IMR-90 (cell line): ENCODE measurements at regions not wholly inside any gene's neighbourhood (a gene's known extent, or its start where the extent isn't known, plus 50 kb on each side); places are given as distances from the start of the nearest gene placed in this dataset.

Experiments
- ATAC-seq: fragments of 200-7000 bp; cut with Tn5 transposase; 2 replicates; pipeline ENCODE4 v1.9.1; 2020; ENCODE audit warnings: low read depth, mild to moderate bottlenecking, moderate library complexity
- BruUV-seq: library from RNA; stranded (reverse); fragments of 400-500 nt; replicated peaks from 2 replicates; lab custom pipeline; 2021; lab: Mats Ljungman, UMichigan
- CTCF ChIA-PET: fragments of 300-600 bp; formaldehyde crosslinking; extraction: SDS; loops from one replicate; lab custom pipeline; 2021; ENCODE audit warnings: antibody characterized with exemption; lab: Yijun Ruan, JAX
- POLR2A ChIA-PET: fragments of 300-600 bp; sonication (Branson Sonifier 250); formaldehyde crosslinking; loops from one replicate; lab custom pipeline; 2022; ENCODE audit warnings: antibody characterized with exemption; ENCODE audit not compliant: unreplicated experiment; lab: Charles Lee
- DNase-seq: peaks from one replicate; pipeline ENCODE4 v3.0.0; 2013
- H2AFZ ChIP-seq: replicated peaks from 2 replicates; pipeline ENCODE3; 2013; ENCODE audit warnings: low read length, mild to moderate bottlenecking; ENCODE audit not compliant: poor library complexity
- H2AK5ac ChIP-seq: 2 replicates; pipeline ENCODE4 v1.6.1; 2013; ENCODE audit warnings: low read depth, low read length, inconsistent platforms
- H2AK9ac ChIP-seq: replicated peaks from 2 replicates; pipeline ENCODE3; 2013; ENCODE audit warnings: mild to moderate bottlenecking, low read depth, low read length, moderate library complexity; ENCODE audit not compliant: poor library complexity
- H2BK120ac ChIP-seq: 2 replicates; pipeline ENCODE4 v1.6.1; 2013; ENCODE audit warnings: low read depth, low read length, inconsistent platforms
- H2BK15ac ChIP-seq: 3 replicates; pipeline ENCODE4 v1.6.1; 2013; ENCODE audit warnings: low read depth, low read length, inconsistent platforms
- H2BK20ac ChIP-seq: 2 replicates; pipeline ENCODE4 v1.6.1; 2013; ENCODE audit warnings: low read depth, mild to moderate bottlenecking, inconsistent platforms, low read length, moderate library complexity
- H2BK5ac ChIP-seq: 2 replicates; pipeline ENCODE4 v1.6.1; 2013; ENCODE audit warnings: mild to moderate bottlenecking, low read depth, low read length, inconsistent platforms; ENCODE audit not compliant: poor library complexity, severe bottlenecking
- H3K14ac ChIP-seq: replicated peaks from 2 replicates; pipeline ENCODE4 v1.6.1; 2013; ENCODE audit warnings: low read depth, low read length, inconsistent platforms
- H3K18ac ChIP-seq: 2 replicates; pipeline ENCODE4 v1.6.1; 2013; ENCODE audit warnings: low read depth, low read length, control low read depth
- H3K23ac ChIP-seq: 2 replicates; pipeline ENCODE4 v1.6.1; 2013; ENCODE audit warnings: low read depth, low read length, inconsistent platforms
- H3K27ac ChIP-seq: 2 replicates; pipeline ENCODE4 v1.5.1; 2013; ENCODE audit warnings: mild to moderate bottlenecking, control low read depth, low read length; ENCODE audit not compliant: insufficient read depth
- H3K27me3 ChIP-seq: 2 replicates; pipeline ENCODE4 v1.6.1; 2013; ENCODE audit warnings: low read length; ENCODE audit not compliant: control insufficient read depth, insufficient read depth
- H3K36me3 ChIP-seq: 2 replicates; pipeline ENCODE4 v1.6.1; 2013; ENCODE audit warnings: low read length, mixed read lengths; ENCODE audit not compliant: control insufficient read depth, insufficient read depth
- H3K4ac ChIP-seq: 2 replicates; pipeline ENCODE4 v1.6.1; 2013; ENCODE audit warnings: low read depth, low read length, inconsistent platforms
- H3K4me1 ChIP-seq: 2 replicates; pipeline ENCODE4 v1.6.1; 2013; ENCODE audit warnings: low read length, mixed read lengths; ENCODE audit not compliant: control insufficient read depth, insufficient read depth
- H3K4me2 ChIP-seq: 2 replicates; pipeline ENCODE4 v1.6.1; 2013; ENCODE audit warnings: low read depth, mild to moderate bottlenecking, control low read depth, low read length, moderate library complexity
- H3K4me3 ChIP-seq: 2 replicates; pipeline ENCODE4 v1.5.1; 2013; ENCODE audit warnings: low read depth, mild to moderate bottlenecking, control low read depth, low read length, moderate library complexity; ENCODE audit not compliant: insufficient read depth
- H3K56ac ChIP-seq: 2 replicates; pipeline ENCODE4 v1.6.1; 2013; ENCODE audit warnings: low read length, inconsistent platforms; ENCODE audit not compliant: insufficient read depth; ENCODE audit errors: extremely low read depth
- H3K79me1 ChIP-seq, 2 experiments: 2 replicates each; pipeline ENCODE4 v1.6.1; 2013; ENCODE audit warnings: low read length in 2 of 2, inconsistent platforms in 1 of 2, low read depth in 1 of 2
- H3K9ac ChIP-seq: 2 replicates; pipeline ENCODE4 v1.6.1; 2013; ENCODE audit warnings: low read depth, low read length, control low read depth
- H3K9me1 ChIP-seq: 2 replicates; pipeline ENCODE4 v1.6.1; 2013; ENCODE audit warnings: low read length, inconsistent platforms; ENCODE audit not compliant: insufficient read depth
- H3K9me3 ChIP-seq: 2 replicates; pipeline ENCODE4 v1.6.1; 2013; ENCODE audit warnings: low read length; ENCODE audit not compliant: control insufficient read depth, insufficient read depth
- H4K20me1 ChIP-seq: 2 replicates; pipeline ENCODE4 v1.6.1; 2013; ENCODE audit warnings: low read length, inconsistent platforms; ENCODE audit not compliant: insufficient read depth
- H4K5ac ChIP-seq: 2 replicates; pipeline ENCODE4 v1.6.1; 2013; ENCODE audit warnings: mild to moderate bottlenecking, low read depth, low read length, control low read depth
- H4K8ac ChIP-seq, 2 experiments: 2 replicates each; pipeline ENCODE4 v1.6.1; 2013; ENCODE audit warnings: low read depth in 2 of 2, low read length in 2 of 2, control low read depth in 1 of 2, inconsistent platforms in 1 of 2
- H4K91ac ChIP-seq: 2 replicates; pipeline ENCODE4 v1.6.1; 2013; ENCODE audit warnings: low read depth, low read length, inconsistent platforms; ENCODE audit not compliant: insufficient read depth
- BHLHE40 ChIP-seq: fragments of 150-350 bp; IDR thresholded peaks from 2 replicates; pipeline ENCODE4 v1.6.1; 2016; ENCODE audit warnings: mild to moderate bottlenecking, low read depth, low read length
- NFE2L2 ChIP-seq: fragments of 150-350 bp; IDR thresholded peaks from 2 replicates; pipeline ENCODE4 v1.6.1; 2016; ENCODE audit warnings: low read depth, mild to moderate bottlenecking, low read length
- SMC3 ChIP-seq: fragments of 150-350 bp; IDR thresholded peaks from 2 replicates; pipeline ENCODE4 v1.6.1; 2016; ENCODE audit warnings: low read depth, mild to moderate bottlenecking, antibody characterized with exemption, low read length, moderate library complexity
- WGBS, 2 experiments: methylation state at CpG; one replicate each; pipeline versions ENCODE4 v1.1.5 to v1.1.7; 2013; ENCODE audit warnings: missing lambda C conversion rate in 2 of 2; ENCODE audit not compliant: insufficient read length in 1 of 2; ENCODE audit errors: extremely low coverage in 2 of 2; 5-methylcytosine and 5-hydroxymethylcytosine counted together
- dilution Hi-C: fragments of 300-500 bp; cut with HindIII; formaldehyde crosslinking; loops from one replicate; pipeline ENCODE4 v1.14.3; 2018; ENCODE audit warnings: low sequenced_read_pairs; ENCODE audit not compliant: unreplicated experiment
- in situ Hi-C: fragments of 300-500 bp; cut with MboI; formaldehyde crosslinking; loops from 3 replicates; pipeline ENCODE4 v1.14.3; 2019; ENCODE audit warnings: low sequenced_read_pairs, inconsistent platforms, mixed read lengths
- intact Hi-C: fragments of 100-400 bp; cut with micrococcal nuclease; formaldehyde crosslinking; loops from 2 replicates; pipeline ENCODE4 v1.10.0; 2022

DNA sequence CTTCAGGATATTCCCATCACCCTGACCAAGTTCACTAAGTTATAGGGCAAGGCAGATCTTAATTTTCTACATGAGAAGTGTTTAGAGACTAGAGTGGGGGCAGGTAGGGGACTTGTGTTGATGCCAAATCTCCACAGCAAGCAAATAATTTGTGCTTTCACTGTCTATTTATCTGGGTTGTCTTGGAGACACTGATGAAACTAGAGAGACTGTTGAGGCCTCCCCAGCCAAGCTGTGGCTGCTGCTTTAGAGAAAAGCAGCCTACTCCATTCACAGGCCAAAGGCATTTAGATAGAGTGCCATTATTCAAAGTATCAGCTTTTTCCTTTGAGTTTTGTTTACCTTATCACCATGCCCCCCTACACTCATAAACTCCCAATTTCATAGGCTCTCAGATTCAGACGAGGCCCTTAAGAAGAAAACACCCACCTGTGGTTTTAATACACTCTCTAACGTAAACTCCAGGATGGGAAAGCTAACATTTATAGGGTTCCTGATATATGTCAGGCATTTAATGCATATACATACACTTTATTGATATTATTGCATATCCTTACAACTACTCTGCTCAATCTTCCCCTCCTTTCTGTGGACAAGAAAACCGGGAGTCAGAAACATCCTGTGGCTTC is 130.4 kb upstream of the FOXB1 start:
- CTCF ChIA-PET = no interaction called here
- no peaks in the 10 kb centered on the region for H3K4me1 ChIP-seq
- no peak overlapping the region for H3K18ac ChIP-seq
- no peak overlapping the region for H3K56ac ChIP-seq
- ATAC-seq = no peak
- H2BK5ac ChIP-seq = no peak overlapping the region
- no peaks in the 10 kb centered on the region for H4K20me1 ChIP-seq
- no peak overlapping the region for H4K8ac ChIP-seq
- H2BK20ac ChIP-seq = no peak overlapping the region
- no peaks in the 10 kb centered on the region for H3K9me1 ChIP-seq
- no peak overlapping the region for H3K4me3 ChIP-seq
- H2BK120ac ChIP-seq = no peak overlapping the region
- in situ Hi-C loops = no loop called here
- no TSS peak for BruUV-seq
- H4K5ac ChIP-seq = no peak overlapping the region
- dilution Hi-C loops = no loop called here
- H3K27ac ChIP-seq = no peak overlapping the region
- WGBS, 2 experiments = no CpG with 5 or more reads among the region's 3 CpGs
- no peak overlapping the region for H2AK9ac ChIP-seq
- H3K9ac ChIP-seq = no peak overlapping the region
- H3K9me3 ChIP-seq = no peaks in the 10 kb centered on the region
- no peaks in the 10 kb centered on the region for H3K27me3 ChIP-seq
- no peak for TF ChIP-seq NFE2L2
- no peak for TF ChIP-seq SMC3
- no peak for TF ChIP-seq BHLHE40
- H4K91ac ChIP-seq = no peak overlapping the region
- no peak overlapping the region for H2BK15ac ChIP-seq
- no peak for DNase-seq
- H3K79me1 ChIP-seq = no peaks in the 10 kb centered on the region
- no peak overlapping the region for H3K4ac ChIP-seq
- intact Hi-C loops = no loop called here
- no peak overlapping the region for H3K23ac ChIP-seq
- POLR2A ChIA-PET = no interaction called here
- no peak overlapping the region for H2AK5ac ChIP-seq
- H3K36me3 ChIP-seq = no peaks in the 10 kb centered on the region
- no peak overlapping the region for H3K4me2 ChIP-seq
- no peak overlapping the region for H2AFZ ChIP-seq
- no peak overlapping the region for H3K14ac ChIP-seq
